CD4-positive, alpha-beta T cell treated with Interleukin-4 for 4 hours (primary cell): ENCODE measurements at regions not wholly inside any gene's neighbourhood (a gene's known extent, or its start where the extent isn't known, plus 50 kb on each side); places are given as distances from the start of the nearest gene placed in this dataset.
"Not testable (repeated sequence)": the region's sequence is repeated elsewhere in the genome, so short reads cannot be mapped to it uniquely, and the experiment has no call there.

ENCODE experiments used
- DNase-seq: peaks from one replicate; pipeline ENCODE4 v3.0.0-alpha.2; 2020

DNA sequence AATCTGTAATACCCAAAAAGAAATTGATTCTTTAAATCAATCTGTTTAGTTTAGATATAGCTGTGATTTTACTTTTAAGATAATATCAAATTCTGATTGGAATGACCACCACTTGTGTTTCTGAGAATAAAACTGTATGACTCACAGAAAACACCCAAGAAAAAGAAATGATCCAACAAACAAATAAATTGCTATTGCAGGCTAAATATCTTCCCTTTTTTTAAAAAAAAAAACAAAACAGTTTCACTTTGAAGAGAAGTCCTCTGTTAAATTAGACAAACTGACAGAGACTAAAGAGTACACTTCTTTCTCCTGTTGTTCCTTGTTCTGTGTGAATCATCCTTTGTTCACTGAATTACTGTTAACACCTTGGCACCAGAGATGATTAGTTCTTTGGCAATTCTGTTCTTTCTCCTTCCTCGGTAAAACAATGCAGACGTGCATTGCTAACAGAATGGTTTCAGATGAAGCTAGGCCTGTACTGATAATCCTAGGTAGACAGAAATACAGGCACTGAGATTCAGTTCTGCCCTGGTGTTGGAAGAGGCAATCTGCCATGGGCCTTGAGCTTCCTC lies 895.2 kb upstream of the CITED2 start:
- no peak for DNase-seq

DNA sequence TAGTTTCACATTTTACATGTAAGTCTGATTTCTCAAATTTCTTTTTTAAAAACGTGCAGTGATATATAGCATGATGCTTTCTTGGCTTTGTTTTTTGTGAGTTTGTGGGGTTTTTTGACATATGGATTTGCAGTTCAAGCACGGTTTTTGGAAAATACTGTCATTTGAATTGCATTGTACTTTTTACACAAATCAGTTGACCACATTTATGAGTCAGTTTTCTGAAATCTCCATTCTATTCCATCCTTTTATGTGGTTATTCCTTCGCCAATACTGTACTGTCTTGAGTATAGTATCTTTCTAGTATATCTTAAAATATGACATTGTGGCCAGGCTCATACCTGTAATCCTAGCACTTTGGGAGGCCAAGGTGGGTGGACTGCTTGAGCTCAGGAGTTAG lies 890.0 kb upstream of the CITED2 start:
- no peak for DNase-seq

DNA sequence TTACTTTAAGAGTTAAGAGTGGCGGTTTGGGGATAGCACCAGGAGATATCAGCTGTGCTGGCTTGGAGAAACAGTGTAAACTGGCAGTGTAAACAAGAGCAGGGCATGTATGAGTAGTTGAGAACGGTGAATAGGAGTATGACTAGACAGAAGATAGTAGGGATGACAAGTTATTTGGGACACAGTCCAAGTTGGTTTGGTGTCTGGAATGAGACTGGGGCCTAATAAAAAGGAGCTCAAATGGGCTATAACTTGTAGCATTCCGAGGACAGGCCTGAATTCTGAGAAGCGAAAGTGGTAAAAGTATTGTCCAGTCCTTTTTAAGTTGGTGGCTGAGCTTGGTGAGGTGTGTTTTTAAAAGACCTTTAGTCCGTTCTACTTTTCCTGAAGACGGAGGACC lies 883.9 kb upstream of the CITED2 start:
- DNase-seq = not testable (repeated sequence)

DNA sequence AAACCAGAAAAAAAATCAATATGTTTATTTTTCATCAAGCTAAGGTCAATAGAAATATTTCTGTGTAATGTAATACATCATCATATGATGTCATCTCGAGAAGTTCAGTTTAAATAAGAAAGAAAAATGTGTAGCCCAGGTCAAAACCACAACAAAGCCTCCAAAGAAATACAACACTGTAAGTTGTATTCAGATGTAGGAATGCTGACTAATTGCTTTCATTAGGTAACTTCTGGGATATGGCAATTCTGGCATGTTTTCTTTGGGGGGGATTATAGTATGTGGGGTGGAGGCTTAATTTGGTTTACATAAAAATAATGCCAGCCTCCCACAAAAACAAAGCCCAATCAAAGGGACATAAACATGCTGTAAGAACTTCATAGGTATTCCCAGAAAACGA lies 881.8 kb upstream of the CITED2 start:
- DNase-seq = no peak

DNA sequence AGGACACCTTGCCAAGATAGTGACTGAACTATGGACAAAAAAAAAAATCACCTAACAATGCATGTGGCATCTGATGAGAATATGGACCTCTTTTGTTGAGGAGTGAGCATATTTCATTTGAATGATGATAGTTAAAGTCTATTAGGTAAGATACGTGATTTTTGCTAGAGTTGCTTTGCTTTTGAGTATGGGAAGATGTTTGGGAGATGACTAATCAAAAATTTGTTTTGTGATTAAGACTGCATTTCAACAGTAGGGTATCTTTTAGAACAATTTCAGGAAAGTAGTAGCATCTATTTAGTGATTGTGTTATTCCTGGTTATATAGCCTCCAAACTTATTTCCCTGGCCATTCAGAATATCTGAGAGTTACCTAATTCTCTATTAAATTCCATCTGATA lies 878.6 kb upstream of the CITED2 start:
- DNase-seq = no peak

DNA sequence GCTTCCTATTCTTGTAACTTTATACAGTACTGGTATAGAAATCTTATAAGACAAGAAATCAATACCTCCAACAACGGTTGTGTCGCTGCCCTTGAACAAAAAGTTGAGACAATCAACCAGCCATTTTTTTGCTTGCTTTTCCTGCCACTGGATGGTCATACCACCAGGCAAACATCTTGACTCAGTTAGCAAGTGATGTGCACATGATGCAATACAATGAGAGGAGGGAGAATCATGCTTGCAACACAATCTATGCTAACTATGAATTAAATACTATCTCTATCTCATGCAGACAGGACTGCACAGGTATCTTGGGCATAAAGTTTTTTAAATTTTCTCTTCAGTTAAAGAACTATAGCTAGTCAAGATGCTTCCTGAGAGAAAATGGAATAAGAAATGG lies 877.7 kb upstream of the CITED2 start:
- no peak for DNase-seq

DNA sequence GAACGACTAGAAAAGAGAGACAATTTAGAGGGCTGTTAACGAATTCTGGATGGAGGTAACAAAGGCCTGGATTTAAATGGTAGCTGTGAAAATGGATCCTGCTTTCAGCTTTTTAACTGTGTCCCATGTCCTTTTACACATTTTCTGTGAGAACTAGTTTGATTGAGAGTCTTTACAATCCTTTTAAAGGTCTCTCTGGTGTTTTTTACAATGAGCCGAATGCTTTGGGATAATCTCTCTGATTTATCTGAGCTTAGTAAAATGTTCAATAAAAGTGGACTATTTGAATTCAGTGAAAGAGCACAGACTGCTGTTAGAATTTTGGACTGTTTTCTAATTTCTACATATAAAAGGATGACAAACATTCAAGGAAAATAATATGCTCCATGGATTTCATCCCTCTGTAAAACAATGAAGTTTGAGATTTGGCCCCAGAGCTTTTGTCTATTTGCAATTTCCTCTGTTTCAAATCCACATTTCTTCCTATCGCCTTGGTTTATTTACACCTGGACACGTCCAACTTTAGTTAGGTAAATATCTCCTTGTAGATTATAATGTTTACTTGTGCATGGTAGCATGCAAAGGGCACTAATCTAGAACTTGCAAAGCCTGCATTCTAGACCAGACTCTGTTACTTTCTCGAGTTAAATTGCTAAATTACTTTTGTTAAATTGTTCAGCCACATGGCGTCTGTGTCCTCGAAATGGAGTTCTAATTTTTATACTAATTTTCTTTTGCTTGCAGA lies 871.0 kb upstream of the CITED2 start:
- DNase-seq = no peak

DNA sequence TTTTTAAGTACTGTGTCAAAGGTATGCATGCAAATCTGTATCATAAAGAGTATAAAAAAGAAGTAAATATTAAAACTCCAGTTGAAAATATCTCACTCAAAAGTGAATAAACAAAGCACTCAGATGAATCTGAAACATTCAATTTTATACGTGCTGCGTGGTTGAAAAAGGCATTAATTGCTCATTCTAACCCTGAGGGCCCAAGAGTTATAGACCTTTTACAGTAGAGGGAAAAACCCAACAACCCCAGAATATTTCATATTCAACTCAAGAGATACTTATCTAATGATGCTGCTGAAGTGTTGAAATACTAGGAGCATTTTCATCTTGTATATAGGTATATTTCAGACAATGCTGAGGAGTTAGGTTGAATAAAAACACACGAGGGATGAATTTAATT lies 862.8 kb upstream of the CITED2 start:
- DNase-seq = no peak

DNA sequence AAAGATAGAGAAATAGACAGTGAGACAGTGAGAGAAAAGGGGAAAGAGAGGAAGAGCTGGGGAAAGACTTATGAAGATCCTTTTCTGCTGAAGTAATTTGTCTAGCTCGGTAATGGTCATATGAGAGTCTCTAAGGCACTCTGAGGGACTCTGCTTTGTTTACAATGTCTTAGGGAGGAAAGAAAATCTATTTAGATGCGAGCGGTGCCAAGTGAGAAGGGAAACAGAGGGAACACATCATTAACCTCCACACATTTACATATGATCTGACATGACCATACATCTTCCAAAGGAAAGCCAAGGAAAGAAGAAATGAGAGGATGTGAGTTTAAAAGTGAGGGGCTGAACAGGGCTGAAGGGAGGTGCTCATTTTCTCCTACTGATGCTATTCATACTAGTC lies 862.3 kb upstream of the CITED2 start:
- no peak for DNase-seq

DNA sequence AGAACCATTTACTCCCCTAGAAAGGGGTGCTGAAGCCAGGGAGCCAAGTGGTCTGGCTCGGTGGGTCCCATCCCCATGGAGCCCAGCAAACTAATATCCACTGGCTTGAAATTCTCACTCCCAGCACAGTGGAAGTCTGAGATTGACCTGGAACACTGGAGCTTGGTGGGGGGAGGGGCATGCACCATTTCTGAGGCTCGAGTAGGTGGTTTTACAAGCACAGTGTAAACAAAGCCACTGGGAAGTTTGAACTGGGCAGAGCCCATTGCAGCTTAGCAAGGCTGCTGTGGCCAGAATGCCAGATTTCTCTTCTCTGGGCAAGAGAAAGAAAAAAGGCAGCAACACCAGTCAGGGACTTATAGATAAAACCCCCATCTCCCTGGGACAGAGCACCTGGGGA lies 855.8 kb upstream of the CITED2 start:
- DNase-seq = no peak

DNA sequence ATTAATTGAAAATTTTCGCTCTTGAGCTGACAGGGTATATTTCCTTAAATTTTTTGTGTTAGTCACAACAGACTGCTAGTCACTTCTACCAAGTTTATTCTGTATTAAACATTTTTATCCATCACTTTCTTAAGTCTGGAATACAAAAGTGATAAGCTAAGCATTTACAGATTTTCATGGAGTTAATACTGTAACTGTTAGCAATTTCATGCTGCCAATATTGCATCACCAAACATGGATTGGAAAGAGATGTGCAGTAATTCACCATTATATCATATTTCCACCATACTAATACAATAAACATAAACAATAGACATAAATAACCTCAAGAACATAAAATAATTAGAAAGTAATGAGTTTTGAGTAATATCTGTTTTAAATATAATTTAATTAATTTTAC lies 854.0 kb upstream of the CITED2 start:
- no peak for DNase-seq

DNA sequence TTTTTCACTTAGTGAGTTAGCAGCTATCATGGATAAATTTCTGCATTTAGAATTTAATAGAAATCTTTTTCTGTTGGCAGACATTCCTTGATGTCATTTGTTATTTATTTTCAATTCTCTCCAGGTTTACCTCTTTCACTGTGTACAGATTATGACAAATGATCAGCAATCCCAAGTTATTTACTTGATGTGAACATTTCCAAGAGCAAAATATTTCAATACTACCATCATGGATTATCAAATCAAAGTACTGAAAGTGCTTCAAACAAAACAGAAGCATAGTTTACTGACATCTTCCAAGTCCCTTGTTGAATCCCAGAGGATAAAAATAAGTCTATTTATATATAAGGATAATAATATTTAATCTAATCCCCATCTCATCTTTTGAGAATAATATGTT lies 852.2 kb upstream of the CITED2 start:
- no peak for DNase-seq

DNA sequence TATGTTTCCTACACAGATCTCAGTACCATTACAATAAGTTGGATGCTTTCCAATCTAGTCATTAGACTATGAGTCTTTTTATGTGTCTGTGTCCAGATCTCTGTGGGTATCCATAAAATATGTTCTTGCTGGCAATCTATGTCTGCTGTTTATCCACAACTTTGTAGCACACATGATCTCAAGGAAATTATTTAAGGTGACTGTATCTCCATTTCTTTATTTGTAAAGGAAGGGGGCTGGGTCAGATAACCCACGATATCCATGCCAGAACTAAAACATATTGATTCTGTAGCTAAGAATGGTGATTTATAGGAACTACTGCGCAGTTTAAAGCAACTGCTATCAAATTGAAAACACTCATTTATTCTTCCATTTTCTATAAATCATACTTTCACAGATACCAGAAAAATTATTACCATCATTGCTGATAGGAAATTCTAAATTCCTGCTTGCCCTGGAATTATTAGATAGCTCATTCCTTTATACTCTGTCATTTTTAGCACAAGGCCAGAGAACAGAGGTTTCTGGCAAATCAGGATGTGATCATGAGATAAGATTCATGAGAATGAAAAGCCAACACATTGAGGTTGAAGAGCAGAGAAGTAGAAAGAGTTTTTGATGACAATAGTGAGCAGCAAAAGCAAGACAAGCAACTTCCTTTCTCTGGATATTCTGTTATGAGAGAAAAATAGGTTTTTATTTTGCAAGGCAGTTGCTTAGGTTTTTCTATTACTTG lies 851.4 kb upstream of the CITED2 start:
- no peak for DNase-seq

DNA sequence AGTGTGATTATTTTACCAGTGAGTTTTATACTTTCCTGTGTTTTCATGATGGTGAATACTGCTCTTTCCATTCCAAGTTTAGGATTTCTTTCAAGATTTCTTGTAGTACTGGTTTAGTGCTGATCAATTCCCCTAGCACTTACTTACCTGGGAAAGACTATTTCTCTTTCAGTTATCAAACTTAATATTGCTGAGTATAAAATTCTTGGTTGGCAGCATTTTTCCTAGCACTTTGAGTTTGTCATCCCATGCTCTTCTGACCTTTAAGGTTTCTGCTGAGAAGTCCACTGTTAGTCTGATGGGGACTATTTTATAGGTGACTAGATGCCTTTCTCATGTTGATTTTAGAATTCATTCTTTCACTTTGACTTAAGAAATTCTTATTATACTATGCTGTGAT lies 842.8 kb upstream of the CITED2 start:
- DNase-seq = no peak

DNA sequence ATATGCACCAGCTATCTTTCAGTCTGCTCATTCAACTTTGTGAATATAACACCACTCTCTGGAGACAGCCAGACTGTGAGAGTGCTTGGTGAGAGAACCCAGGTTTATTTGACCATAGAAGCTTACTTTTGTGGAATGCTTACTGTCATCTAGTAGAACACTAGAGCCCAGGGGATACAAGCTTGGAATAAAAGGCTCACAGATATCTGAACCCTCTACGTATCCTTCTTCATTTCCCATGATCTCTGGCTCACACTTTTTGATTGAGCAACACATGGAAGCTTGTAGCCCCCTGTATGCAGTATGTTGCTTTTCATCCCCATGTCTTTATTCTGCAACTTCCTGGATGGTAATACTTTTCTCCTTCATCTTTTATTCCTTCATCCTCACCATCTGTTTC lies 835.3 kb upstream of the CITED2 start:
- no peak for DNase-seq

DNA sequence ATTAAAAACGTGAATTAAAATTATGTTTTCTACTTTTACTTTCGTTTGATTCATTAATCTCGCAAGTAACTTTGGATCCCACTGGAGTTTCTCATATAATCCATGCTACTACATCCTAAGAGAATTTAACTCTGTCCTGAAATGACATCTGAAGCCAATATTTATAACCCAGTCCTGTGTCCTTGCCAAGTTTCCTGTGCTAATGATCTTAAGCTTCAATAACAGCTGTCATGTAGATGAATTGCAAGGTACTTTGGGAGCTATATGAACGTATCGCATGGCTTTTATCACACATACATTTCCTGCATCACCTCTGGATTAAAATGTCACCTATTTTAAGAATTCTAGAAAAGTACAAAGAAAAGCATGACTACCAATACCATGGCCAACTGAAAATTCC lies 833.8 kb upstream of the CITED2 start:
- no peak for DNase-seq

DNA sequence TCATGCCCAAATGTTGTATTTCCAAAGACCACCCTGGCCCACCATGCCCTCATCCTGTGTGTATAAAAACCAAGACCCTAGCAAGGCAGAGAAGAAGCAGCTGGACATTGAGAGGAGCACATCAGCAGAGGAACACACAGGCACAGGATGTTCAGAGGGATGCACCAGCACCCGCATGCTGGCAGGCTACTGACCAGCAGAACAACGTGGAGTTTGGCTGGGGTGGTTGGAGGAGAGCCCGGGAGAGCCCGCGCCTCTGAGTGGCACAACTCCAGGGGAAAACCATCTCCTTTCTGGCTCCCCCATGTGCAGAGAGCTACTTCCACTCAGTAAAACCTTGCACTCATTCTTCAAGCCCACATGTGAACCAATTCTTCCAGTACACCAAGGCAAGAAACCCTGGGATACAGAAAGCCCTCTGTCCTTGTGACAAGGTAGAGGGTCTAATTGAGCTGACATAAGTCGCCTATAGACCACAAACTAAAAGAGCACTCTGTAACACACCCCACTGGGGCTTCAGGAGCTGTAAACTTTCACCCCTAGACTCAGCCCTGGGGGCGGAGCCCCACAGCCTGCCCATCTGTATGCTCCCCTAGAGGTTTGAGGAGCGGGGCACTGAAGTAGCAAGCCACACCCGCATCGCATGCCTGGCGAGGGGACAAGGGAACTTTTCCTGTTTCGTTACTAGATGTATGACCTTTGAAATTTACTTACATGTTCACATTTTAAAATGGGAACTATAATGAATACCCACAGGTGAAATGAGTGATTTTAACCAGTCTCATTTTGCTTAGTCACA lies 831.5 kb upstream of the CITED2 start:
- no peak for DNase-seq

DNA sequence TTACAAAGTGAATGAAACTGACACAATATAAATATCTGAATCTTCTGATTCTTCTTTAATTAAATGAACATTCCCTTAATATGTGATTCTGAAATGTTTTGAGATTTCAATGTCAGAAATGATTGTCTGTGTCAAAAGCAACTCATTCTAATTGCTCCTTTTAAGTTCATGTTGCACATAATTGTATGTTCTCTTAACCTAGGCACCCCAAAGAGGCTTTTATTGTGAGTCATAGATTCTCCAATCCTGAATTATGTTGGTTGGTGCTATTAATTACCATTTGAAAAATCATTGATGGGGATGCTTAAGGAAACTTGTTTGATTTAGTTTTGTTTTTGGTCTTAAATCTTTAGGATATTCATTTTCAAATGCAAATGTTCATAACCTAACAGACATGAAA lies 829.7 kb upstream of the CITED2 start:
- no peak for DNase-seq

DNA sequence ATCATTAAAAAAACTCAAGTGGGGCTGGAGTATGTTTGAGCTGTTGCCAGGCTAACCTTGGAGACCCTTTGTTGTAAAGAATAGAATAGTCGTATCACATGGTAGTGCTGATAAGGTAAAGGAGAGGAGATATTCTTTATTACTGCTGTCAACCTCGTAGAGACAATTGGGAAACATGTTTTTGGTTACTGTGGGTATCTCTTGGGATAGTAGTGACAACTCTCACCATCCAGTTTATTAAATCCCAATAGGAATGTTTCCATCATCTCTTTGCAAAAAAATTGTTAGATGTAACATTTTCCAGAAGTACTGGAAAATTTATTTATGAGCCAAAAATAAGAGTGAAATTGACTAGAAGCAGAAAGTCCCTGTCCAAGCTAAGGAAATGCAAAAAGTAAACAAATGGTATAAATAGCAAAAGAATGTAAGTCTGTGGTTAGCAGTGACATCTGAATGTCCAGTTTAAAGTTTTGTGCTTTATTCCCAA lies 829.3 kb upstream of the CITED2 start:
- DNase-seq = no peak

DNA sequence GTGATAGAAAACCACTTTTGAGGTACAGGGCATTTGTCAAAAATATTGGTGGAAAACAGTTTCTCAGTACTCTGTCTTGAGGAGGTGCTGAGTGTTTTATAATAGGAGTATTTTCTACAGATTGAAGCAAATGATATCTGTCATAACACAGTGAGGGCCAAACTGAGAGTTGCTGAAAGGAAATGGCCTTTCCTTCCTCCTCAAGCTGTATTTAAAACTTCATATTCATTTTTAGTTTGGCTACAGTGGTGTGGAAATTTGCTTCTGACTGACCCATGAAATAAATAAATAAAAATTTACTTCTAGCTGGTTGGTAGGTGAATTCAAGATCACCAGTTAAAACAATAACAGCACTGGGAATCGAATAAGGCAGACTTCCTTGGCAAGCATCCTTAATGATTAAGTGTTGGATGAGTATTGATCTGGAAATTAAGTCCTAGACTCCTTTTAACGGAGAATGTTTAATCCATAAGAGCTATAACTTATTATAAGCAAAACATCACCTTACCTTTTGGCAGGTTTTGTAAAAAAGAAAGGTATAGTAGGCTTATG lies 828.6 kb upstream of the CITED2 start:
- no peak for DNase-seq

DNA sequence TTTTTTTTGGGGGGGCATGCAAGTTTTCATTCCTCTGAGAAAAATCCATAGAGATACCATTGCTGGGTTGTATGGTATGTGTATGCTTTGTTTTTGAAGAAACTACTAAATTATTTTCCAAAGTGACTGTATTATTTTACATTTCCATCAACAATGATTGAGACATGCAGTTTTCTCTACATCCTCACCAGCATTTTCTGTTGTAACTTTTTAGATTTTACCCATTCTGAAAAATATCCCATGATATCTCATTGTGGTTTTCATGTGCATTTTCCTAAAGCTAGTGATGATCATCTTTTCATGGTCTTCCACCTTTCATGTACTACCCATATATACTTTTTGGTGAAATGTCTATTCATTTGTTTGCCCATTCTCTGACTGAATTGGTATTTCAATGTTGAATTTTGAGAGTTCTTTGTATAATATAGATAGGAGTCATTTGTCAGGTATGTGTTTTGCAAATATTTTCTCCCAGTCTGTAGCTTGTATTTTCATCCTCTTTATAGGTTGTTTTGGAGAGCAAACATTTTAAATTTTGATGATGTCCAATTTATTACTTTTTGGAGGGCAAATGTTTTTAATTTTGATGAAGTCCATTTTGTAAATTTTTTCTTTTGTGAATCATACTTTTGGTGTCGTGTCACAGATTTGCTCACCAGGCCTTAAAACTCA lies 827.5 kb upstream of the CITED2 start:
- no peak for DNase-seq

DNA sequence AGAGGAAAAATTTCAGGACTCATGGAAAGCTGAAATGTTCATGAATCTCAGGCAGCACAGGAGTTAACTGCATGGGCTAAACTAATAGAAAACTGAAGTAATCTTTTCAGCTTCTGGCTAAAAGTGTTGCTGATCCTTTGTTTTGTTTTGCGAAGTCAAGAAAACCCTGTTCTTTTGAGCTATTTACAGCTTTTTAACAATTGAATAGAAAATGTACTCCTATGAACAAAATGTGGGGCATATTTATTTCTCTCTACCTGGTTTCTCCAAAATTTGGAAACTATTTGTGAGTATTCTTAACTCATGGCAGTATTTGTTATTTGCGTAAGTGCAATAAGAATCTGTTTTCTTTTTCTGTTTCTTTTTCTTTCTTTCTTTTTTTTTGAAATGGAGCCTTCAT lies 818.8 kb upstream of the CITED2 start:
- DNase-seq = no peak

DNA sequence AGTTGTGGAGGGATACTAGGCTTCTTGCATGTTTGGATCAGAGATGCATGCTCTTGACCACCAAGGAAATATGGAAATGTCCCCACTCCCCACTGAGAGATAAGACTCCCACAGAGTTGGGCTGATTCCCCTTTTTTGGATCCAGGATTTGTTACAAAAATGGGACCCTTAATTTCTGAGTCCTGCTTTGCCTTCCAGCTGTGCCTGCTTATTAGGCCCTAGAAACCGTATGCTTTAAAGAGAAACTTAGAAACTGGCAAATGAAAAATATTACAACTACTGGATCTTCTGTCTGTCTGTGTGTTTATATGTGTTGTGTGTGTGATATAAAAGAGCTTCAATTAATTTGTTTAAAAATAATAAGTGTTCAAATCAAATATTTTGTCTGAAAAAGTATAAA lies 817.6 kb upstream of the CITED2 start:
- DNase-seq = no peak
